H1 (cell line): ENCODE measurements at regions not wholly inside any gene's neighbourhood (a gene's known extent, or its start where the extent isn't known, plus 50 kb on each side); places are given as distances from the start of the nearest gene placed in this dataset.

Source experiments
- EZH2 ChIP-seq: fragments of 200-600 bp; sonication (generic); IDR thresholded peaks from 2 replicates; pipeline ENCODE4 v1.7.1; 2012; ENCODE audit warnings: low read depth, mild to moderate bottlenecking, moderate library complexity, low read length, inconsistent platforms; ENCODE audit not compliant: severe bottlenecking
- TBP ChIP-seq: IDR thresholded peaks from 2 replicates; pipeline ENCODE4 v1.6.1; 2011; ENCODE audit warnings: low read depth, low read length, improper control_type of control experiment
- TF ChIP-seq, protein P1 (sequence below), 3 experiments: IDR thresholded peaks; 1 replicate in 2 of 3; 2 replicates in 1 of 3; pipeline versions ENCODE4 v1.5.1 to v1.6.1; 2011; ENCODE audit warnings: low read length in 3 of 3, mild to moderate bottlenecking in 3 of 3, inconsistent platforms in 2 of 3, low read depth in 1 of 3, moderate library complexity in 1 of 3; ENCODE audit not compliant: insufficient read depth in 1 of 3; ENCODE audit errors: control extremely low read depth in 1 of 3

- TF ChIP-seq EZH2 (no peak), TBP (no peak)
- TF ChIP-seq, protein P1, sequence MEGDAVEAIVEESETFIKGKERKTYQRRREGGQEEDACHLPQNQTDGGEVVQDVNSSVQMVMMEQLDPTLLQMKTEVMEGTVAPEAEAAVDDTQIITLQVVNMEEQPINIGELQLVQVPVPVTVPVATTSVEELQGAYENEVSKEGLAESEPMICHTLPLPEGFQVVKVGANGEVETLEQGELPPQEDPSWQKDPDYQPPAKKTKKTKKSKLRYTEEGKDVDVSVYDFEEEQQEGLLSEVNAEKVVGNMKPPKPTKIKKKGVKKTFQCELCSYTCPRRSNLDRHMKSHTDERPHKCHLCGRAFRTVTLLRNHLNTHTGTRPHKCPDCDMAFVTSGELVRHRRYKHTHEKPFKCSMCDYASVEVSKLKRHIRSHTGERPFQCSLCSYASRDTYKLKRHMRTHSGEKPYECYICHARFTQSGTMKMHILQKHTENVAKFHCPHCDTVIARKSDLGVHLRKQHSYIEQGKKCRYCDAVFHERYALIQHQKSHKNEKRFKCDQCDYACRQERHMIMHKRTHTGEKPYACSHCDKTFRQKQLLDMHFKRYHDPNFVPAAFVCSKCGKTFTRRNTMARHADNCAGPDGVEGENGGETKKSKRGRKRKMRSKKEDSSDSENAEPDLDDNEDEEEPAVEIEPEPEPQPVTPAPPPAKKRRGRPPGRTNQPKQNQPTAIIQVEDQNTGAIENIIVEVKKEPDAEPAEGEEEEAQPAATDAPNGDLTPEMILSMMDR (IDR thresholded peaks at IDR 0.05; ENCODE audit: control extremely low read depth in 1 of 3, insufficient read depth in 1 of 3, low read depth in 1 of 3, low read length in 3 of 3): no peak
Observed at GRCh38 chr6:63502156-63502555, 70.1 kb upstream of the LOC128125822 start.
